Kidney (tissue), 13 donors: ENCODE measurements at regions not wholly inside any gene's neighbourhood (a gene's known extent, or its start where the extent isn't known, plus 50 kb on each side); places are given as distances from the start of the nearest gene placed in this dataset.

Experiments used
- DNase-seq, 5 donors: peaks; one replicate each; pipeline ENCODE4 v3.0.0-alpha.2; 2013 to 2020
- FAIRE-seq: peaks from 2 replicates; lab custom pipeline; 2012; peaks lifted over from hg19 to GRCh38; lab: Jason Lieb, UNC
- H3K27ac ChIP-seq, 2 donors: one replicate each; pipeline ENCODE4 v1.7.0; 2013; ENCODE audit warnings: low read depth in 2 of 2, low read length in 2 of 2, inconsistent platforms in 1 of 2
- H3K27me3 ChIP-seq: one replicate; pipeline ENCODE4 v1.7.1; 2013; ENCODE audit warnings: low read length, inconsistent platforms; ENCODE audit not compliant: control insufficient read depth, insufficient read depth
- H3K36me3 ChIP-seq, 3 donors: one replicate each; pipeline versions ENCODE4 v1.7.0 to v1.7.1; 2013; ENCODE audit warnings: low read length in 3 of 3, control low read depth in 1 of 3, inconsistent platforms in 1 of 3; ENCODE audit not compliant: insufficient read depth in 3 of 3, control insufficient read depth in 2 of 3
- H3K4me1 ChIP-seq, 3 donors: one replicate each; pipeline versions ENCODE4 v1.7.0 to v1.7.1; 2013; ENCODE audit warnings: low read length in 3 of 3, inconsistent platforms in 1 of 3, low read depth in 1 of 3; ENCODE audit not compliant: control insufficient read depth in 2 of 3, insufficient read depth in 2 of 3
- H3K4me3 ChIP-seq, 3 donors: one replicate each; pipeline versions ENCODE4 v1.7.0 to v1.8.1; 2013; ENCODE audit warnings: low read length in 3 of 3, control low read depth in 1 of 3, inconsistent platforms in 1 of 3
- H3K9ac ChIP-seq, 3 donors: one replicate each; pipeline versions ENCODE4 v1.7.0 to v1.7.1; 2013; ENCODE audit warnings: low read length in 3 of 3, control low read depth in 1 of 3, inconsistent platforms in 1 of 3
- H3K9me3 ChIP-seq, 3 donors: one replicate each; pipeline versions ENCODE4 v1.7.0 to v1.7.1; 2013; ENCODE audit warnings: low read length in 3 of 3, control low read depth in 1 of 3, inconsistent platforms in 1 of 3; ENCODE audit not compliant: control insufficient read depth in 2 of 3, insufficient read depth in 1 of 3
- intact Hi-C: fragments of 100-400 bp; cut with DNase I; formaldehyde crosslinking; loops from one replicate; pipeline ENCODE4 v1.11.1; 2022
- TF ChIP-seq, protein P1 (sequence below): IDR thresholded peaks from 3 replicates; pipeline ENCODE4 v1.5.1; 2012; ENCODE audit warnings: mild to moderate bottlenecking, moderate library complexity, borderline replicate concordance; ENCODE audit not compliant: insufficient read depth; ENCODE audit errors: extremely low read depth
- donor health status: control.
- donor health status: control.
- donor health status: control.
- donor health status: control.
- donor health status: control.
- donor health status: DM: yes; HTN: yes; CAD: no.
- donor health status: Normal renal cell carcinoma (clear cell type).

DNA sequence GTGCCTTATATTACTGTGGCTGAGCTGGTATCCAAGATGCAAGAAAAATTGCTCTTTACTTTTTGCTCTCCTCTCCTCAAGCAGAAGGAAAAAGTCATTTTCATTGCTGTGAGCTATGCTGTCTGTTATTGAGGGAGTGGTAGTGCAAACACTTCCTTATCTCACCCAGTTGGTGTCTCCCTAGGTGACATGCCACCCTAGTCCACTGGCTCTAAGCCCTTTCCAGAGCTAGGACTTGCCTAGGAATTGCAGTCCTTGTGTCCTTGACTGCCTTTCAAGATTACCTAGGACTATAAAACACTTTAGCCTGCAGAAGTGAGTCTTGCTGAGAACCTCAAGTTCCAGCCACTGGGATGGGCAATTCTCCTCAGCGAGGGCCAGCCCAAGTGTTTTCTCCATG lies 458.3 kb downstream of the MRPL39 start:
- Histone ChIP-seq H3K9me3 (no peaks in the 10 kb centered on the region), H3K27me3 (no peaks in the 10 kb centered on the region), H3K4me3 (no peak overlapping the region), H3K36me3 (no peaks in the 10 kb centered on the region), H3K27ac (no peak overlapping the region), H3K9ac (no peak overlapping the region), H3K4me1 (no peaks in the 10 kb centered on the region)
- no peak for DNase-seq
- TF ChIP-seq, protein P1, sequence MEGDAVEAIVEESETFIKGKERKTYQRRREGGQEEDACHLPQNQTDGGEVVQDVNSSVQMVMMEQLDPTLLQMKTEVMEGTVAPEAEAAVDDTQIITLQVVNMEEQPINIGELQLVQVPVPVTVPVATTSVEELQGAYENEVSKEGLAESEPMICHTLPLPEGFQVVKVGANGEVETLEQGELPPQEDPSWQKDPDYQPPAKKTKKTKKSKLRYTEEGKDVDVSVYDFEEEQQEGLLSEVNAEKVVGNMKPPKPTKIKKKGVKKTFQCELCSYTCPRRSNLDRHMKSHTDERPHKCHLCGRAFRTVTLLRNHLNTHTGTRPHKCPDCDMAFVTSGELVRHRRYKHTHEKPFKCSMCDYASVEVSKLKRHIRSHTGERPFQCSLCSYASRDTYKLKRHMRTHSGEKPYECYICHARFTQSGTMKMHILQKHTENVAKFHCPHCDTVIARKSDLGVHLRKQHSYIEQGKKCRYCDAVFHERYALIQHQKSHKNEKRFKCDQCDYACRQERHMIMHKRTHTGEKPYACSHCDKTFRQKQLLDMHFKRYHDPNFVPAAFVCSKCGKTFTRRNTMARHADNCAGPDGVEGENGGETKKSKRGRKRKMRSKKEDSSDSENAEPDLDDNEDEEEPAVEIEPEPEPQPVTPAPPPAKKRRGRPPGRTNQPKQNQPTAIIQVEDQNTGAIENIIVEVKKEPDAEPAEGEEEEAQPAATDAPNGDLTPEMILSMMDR: no peak
- intact Hi-C loops: no loop called here
- no peak for FAIRE-seq

DNA sequence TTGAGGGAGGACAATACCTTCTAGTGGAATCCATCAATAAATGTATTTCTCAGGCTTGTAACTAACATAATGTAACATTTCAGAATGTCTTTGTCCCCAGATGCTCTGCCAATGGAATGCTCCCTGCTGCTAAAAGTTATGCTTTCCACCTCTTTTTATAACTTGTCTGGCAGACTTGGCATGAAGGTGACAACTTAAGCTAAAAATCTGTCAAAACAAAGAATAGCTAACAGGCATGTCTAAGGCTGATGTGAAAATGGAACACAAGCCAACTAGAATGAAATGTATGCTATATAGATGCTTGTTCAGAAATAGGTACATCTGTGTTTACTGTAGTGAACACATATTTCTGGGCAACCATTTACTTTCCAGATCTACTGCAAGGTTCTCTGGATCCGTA lies 467.9 kb downstream of the MRPL39 start:
- TF ChIP-seq, protein P1: no peak
- H3K9ac ChIP-seq: no peak overlapping the region
- no peaks in the 10 kb centered on the region for H3K27me3 ChIP-seq
- H3K4me1 ChIP-seq: no peaks in the 10 kb centered on the region
- DNase-seq: no peak
- H3K36me3 ChIP-seq: no peaks in the 10 kb centered on the region
- no peak overlapping the region for H3K27ac ChIP-seq
- H3K9me3 ChIP-seq: no peaks in the 10 kb centered on the region
- intact Hi-C loops: no loop called here
- FAIRE-seq: no peak
- H3K4me3 ChIP-seq: no peak overlapping the region

GRCh38 chr21:25133939-25134338 lies 473.3 kb downstream of the MRPL39 start:
- Histone ChIP-seq H3K36me3 (no peaks in the 10 kb centered on the region), H3K9me3 (no peaks in the 10 kb centered on the region)
- TF ChIP-seq, protein P1: no peak

GRCh38 chr21:25127811-25128210 lies 479.5 kb downstream of the MRPL39 start:
- Histone ChIP-seq H3K4me1 (no peaks in the 10 kb centered on the region), H3K36me3 (no peaks in the 10 kb centered on the region), H3K9me3 (no peaks in the 10 kb centered on the region), H3K9ac (no peak overlapping the region), H3K27ac (no peak overlapping the region), H3K4me3 (no peak overlapping the region), H3K27me3 (no peaks in the 10 kb centered on the region)
- TF ChIP-seq, protein P1: no peak
- intact Hi-C loops: no loop called here
- FAIRE-seq: no peak
- DNase-seq: no peak

More at GRCh38 chr21:25133939-25134338, 473.3 kb downstream of the MRPL39 start:
- Histone ChIP-seq H3K4me3 (no peak overlapping the region), H3K27ac (no peak overlapping the region), H3K4me1 (no peaks in the 10 kb centered on the region), H3K27me3 (no peaks in the 10 kb centered on the region), H3K9ac (no peak overlapping the region)
- DNase-seq: no peak
- intact Hi-C loops: no loop called here
- no peak for FAIRE-seq
